NCI-H2227 treated with DMSO at 0.1 percent for 48 hours (cell line): ENCODE measurements at regions not wholly inside any gene's neighbourhood (a gene's known extent, or its start where the extent isn't known, plus 50 kb on each side); places are given as distances from the start of the nearest gene placed in this dataset.
A peak's percentile ranks its signal among the peaks of the same experiment; 100 is the strongest.
"Not testable (repeated sequence)": the region's sequence is repeated elsewhere in the genome, so short reads cannot be mapped to it uniquely, and the experiment has no call there.

ENCODE experiments used
- DNase-seq: peaks from one replicate; lab custom pipeline; 2025; lab: John Stamatoyannopoulos, UW

GRCh38 chr13:85216576-85216975 is 582.6 kb downstream of the SLITRK6 start:
- no peak for DNase-seq

GRCh38 chr13:85212692-85213091 is 586.5 kb downstream of the SLITRK6 start:
- no peak for DNase-seq

GRCh38 chr13:85204668-85205344 is 594.4 kb downstream of the SLITRK6 start:
- no peak for DNase-seq

GRCh38 chr13:85197431-85197830 is 601.8 kb downstream of the SLITRK6 start:
- DNase-seq = no peak

- no peak for DNase-seq
Measured at GRCh38 chr13:85194482-85194881, 604.7 kb downstream of the SLITRK6 start.

- DNase-seq = no peak
Measured at GRCh38 chr13:85191996-85192718, 607.1 kb downstream of the SLITRK6 start.

GRCh38 chr13:85186356-85187045 is 612.7 kb downstream of the SLITRK6 start:
- no peak for DNase-seq

- DNase-seq = no peak
Measured at GRCh38 chr13:85174291-85174690, 624.9 kb downstream of the SLITRK6 start.

GRCh38 chr13:85170372-85170771 is 628.8 kb downstream of the SLITRK6 start:
- no peak for DNase-seq

- no peak for DNase-seq
Measured at GRCh38 chr13:85166891-85167290, 632.3 kb downstream of the SLITRK6 start.

GRCh38 chr13:85163063-85163462 is 636.2 kb downstream of the SLITRK6 start:
- no peak for DNase-seq

GRCh38 chr13:85148009-85148408 is 651.2 kb downstream of the SLITRK6 start:
- no peak for DNase-seq

GRCh38 chr13:85142351-85142927 is 656.8 kb downstream of the SLITRK6 start:
- DNase-seq = peak; percentile 74

- no peak for DNase-seq
Measured at GRCh38 chr13:85141401-85141800, 657.8 kb downstream of the SLITRK6 start.

- no peak for DNase-seq
Measured at GRCh38 chr13:85140192-85140591, 659.0 kb downstream of the SLITRK6 start.

- peak; percentile 90 for DNase-seq
Measured at GRCh38 chr13:85137516-85137915, 661.7 kb downstream of the SLITRK6 start.

- DNase-seq = no peak
Measured at GRCh38 chr13:85132986-85133385, 666.2 kb downstream of the SLITRK6 start.

- DNase-seq = not testable (repeated sequence)
Measured at GRCh38 chr13:85123501-85123900, 675.7 kb downstream of the SLITRK6 start.

- DNase-seq = no peak
Measured at GRCh38 chr13:85108356-85108755, 690.9 kb downstream of the SLITRK6 start.

GRCh38 chr13:85099245-85099644 is 700.0 kb downstream of the SLITRK6 start:
- no peak for DNase-seq

- DNase-seq = no peak
Measured at GRCh38 chr13:85095418-85096272, 703.6 kb downstream of the SLITRK6 start.

GRCh38 chr13:85093808-85094207 is 705.4 kb downstream of the SLITRK6 start:
- no peak for DNase-seq
